Neural progenitor cell (in vitro differentiated cells): ENCODE measurements at regions not wholly inside any gene's neighbourhood (a gene's known extent, or its start where the extent isn't known, plus 50 kb on each side); places are given as distances from the start of the nearest gene placed in this dataset.

ENCODE experiments used
- EZH2 ChIP-seq: fragments of 200-600 bp; sonication (generic); IDR thresholded peaks from 2 replicates; pipeline ENCODE4 v1.6.1; 2017; ENCODE audit warnings: antibody characterized with exemption, mild to moderate bottlenecking, moderate library complexity
- EZH2phosphoT487 ChIP-seq: fragments of 200-600 bp; sonication (generic); IDR thresholded peaks from 2 replicates; pipeline ENCODE4 v1.6.1; 2017; ENCODE audit warnings: antibody characterized with exemption
- TF ChIP-seq, protein P1 (sequence below): fragments of 200-600 bp; sonication (generic); IDR thresholded peaks from 2 replicates; pipeline ENCODE4 v1.5.1; 2017; ENCODE audit warnings: antibody characterized with exemption, mild to moderate bottlenecking

- TF ChIP-seq EZH2 (no peak), EZH2phosphoT487 (no peak)
- TF ChIP-seq, protein P1, sequence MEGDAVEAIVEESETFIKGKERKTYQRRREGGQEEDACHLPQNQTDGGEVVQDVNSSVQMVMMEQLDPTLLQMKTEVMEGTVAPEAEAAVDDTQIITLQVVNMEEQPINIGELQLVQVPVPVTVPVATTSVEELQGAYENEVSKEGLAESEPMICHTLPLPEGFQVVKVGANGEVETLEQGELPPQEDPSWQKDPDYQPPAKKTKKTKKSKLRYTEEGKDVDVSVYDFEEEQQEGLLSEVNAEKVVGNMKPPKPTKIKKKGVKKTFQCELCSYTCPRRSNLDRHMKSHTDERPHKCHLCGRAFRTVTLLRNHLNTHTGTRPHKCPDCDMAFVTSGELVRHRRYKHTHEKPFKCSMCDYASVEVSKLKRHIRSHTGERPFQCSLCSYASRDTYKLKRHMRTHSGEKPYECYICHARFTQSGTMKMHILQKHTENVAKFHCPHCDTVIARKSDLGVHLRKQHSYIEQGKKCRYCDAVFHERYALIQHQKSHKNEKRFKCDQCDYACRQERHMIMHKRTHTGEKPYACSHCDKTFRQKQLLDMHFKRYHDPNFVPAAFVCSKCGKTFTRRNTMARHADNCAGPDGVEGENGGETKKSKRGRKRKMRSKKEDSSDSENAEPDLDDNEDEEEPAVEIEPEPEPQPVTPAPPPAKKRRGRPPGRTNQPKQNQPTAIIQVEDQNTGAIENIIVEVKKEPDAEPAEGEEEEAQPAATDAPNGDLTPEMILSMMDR: no peak
Observed at GRCh38 chr16:56120447-56121155, 70.7 kb upstream of the GNAO1 start.
